ENCODE measurements at regions not wholly inside any gene's neighbourhood (a gene's known extent, or its start where the extent isn't known, plus 50 kb on each side); places are given as distances from the start of the nearest gene placed in this dataset.
"Not testable (repeated sequence)": the region's sequence is repeated elsewhere in the genome, so short reads cannot be mapped to it uniquely, and the experiment has no call there.

GRCh38 chr17:56690441-56691291 lies 97.2 kb downstream of the NOG start:
- DNase-seq = no peak

- DNase-seq = no peak
These were observed 101.3 kb downstream of the NOG start for GRCh38 chr17:56694825-56695224.

- DNase-seq = no peak
These were observed 103.7 kb downstream of the NOG start for GRCh38 chr17:56697190-56697589.

GRCh38 chr17:56699186-56699894 lies 105.8 kb downstream of the NOG start:
- no peak for DNase-seq

GRCh38 chr17:56700919-56701420 lies 107.5 kb downstream of the NOG start:
- no peak for DNase-seq

GRCh38 chr17:56707312-56708219 lies 114.1 kb downstream of the NOG start:
- DNase-seq = no peak

- DNase-seq = no peak
These were observed 114.7 kb downstream of the NOG start for GRCh38 chr17:56708220-56708558.

- no peak for DNase-seq
These were observed 115.3 kb downstream of the NOG start for GRCh38 chr17:56708670-56709410.

GRCh38 chr17:56710986-56711385 lies 117.5 kb downstream of the NOG start:
- DNase-seq = no peak

- DNase-seq = peak; percentile 69
These were observed 117.9 kb downstream of the C17orf67 start for GRCh38 chr17:56715613-56716357.

- no peak for DNase-seq
These were observed 116.2 kb downstream of the C17orf67 start for GRCh38 chr17:56717471-56717870.

- DNase-seq = no peak
These were observed 115.2 kb downstream of the C17orf67 start for GRCh38 chr17:56718515-56718914.

GRCh38 chr17:56723421-56723820 lies 110.3 kb downstream of the C17orf67 start:
- no peak for DNase-seq

GRCh38 chr17:56724664-56725063 lies 109.1 kb downstream of the C17orf67 start:
- no peak for DNase-seq

- no peak for DNase-seq
These were observed 108.6 kb downstream of the C17orf67 start for GRCh38 chr17:56725144-56725543.

- DNase-seq = no peak
These were observed 105.7 kb downstream of the C17orf67 start for GRCh38 chr17:56727876-56728617.

- not testable (repeated sequence) for DNase-seq
These were observed 102.6 kb downstream of the C17orf67 start for GRCh38 chr17:56731096-56731495.

- no peak for DNase-seq
These were observed 99.9 kb downstream of the C17orf67 start for GRCh38 chr17:56733833-56734232.

GRCh38 chr17:56735842-56736241 lies 97.9 kb downstream of the C17orf67 start:
- DNase-seq = no peak

GRCh38 chr17:56737421-56738161 lies 96.1 kb downstream of the C17orf67 start:
- no peak for DNase-seq
